ENCODE measurements at regions not wholly inside any gene's neighbourhood (a gene's known extent, or its start where the extent isn't known, plus 50 kb on each side); places are given as distances from the start of the nearest gene placed in this dataset.

- Histone ChIP-seq H3K36me3 (no peaks in the 10 kb centered on the region), H3K4me1 (no peaks in the 10 kb centered on the region), H3K9me3 (no peaks in the 10 kb centered on the region), H3K27me3 (peaks cover 0 to 12% of the 10 kb centered on the region in 2 donors), H3K27ac (no peak overlapping the region), H3K4me3 (no peak overlapping the region)
- no peak for TF ChIP-seq POLR2AphosphoS5 (IDR thresholded peaks at IDR 0.05)
- TF ChIP-seq POLR2A (IDR thresholded peaks at IDR 0.05): no peak
- no peak for TF ChIP-seq CTCF (IDR thresholded peaks at IDR 0.05)
- intact Hi-C loops (cut with DNase I; ENCODE audit: low total_unique reads): no loop called here
- DNase-seq (ENCODE audit: low spot score in 2 of 2): no peak
These were observed 83.7 kb upstream of the FAM9C start for GRCh38 chrX:13128104-13128503.

- Histone ChIP-seq H3K36me3 (no peaks in the 10 kb centered on the region), H3K4me1 (no peaks in the 10 kb centered on the region), H3K27me3 (peaks cover 0 to 12% of the 10 kb centered on the region in 2 donors), H3K9me3 (no peaks in the 10 kb centered on the region), H3K4me3 (no peak overlapping the region), H3K27ac (no peak overlapping the region)
- intact Hi-C loops (cut with DNase I; ENCODE audit: low total_unique reads): no loop called here
- no peak for TF ChIP-seq POLR2A (IDR thresholded peaks at IDR 0.05)
- no peak for TF ChIP-seq CTCF (IDR thresholded peaks at IDR 0.05)
- TF ChIP-seq POLR2AphosphoS5 (IDR thresholded peaks at IDR 0.05): no peak
- no peak for DNase-seq (ENCODE audit: low spot score in 2 of 2)
These were observed 82.4 kb upstream of the FAM9C start for GRCh38 chrX:13126775-13127174.

GRCh38 chrX:13125188-13125587 lies 80.8 kb upstream of the FAM9C start:
- H3K27ac ChIP-seq: peak overlapping the region in 1 of 2 donors; percentile 30
- intact Hi-C loops (cut with DNase I; ENCODE audit: low total_unique reads): no loop called here
- no peaks in the 10 kb centered on the region for H3K9me3 ChIP-seq
- no peak overlapping the region for H3K4me3 ChIP-seq
- no peak for DNase-seq (ENCODE audit: low spot score in 2 of 2)
- no peak for TF ChIP-seq CTCF (IDR thresholded peaks at IDR 0.05)
- H3K36me3 ChIP-seq: no peaks in the 10 kb centered on the region
- peaks cover 0 to 12% of the 10 kb centered on the region in 2 donors for H3K27me3 ChIP-seq
- no peaks in the 10 kb centered on the region for H3K4me1 ChIP-seq

GRCh38 chrX:13123857-13124345 lies 79.5 kb upstream of the FAM9C start:
- peaks cover 0 to 12% of the 10 kb centered on the region in 2 donors for H3K27me3 ChIP-seq
- no peak overlapping the region for H3K27ac ChIP-seq
- H3K9me3 ChIP-seq: no peaks in the 10 kb centered on the region
- intact Hi-C loops (cut with DNase I; ENCODE audit: low total_unique reads): no loop called here
- no peak overlapping the region for H3K4me3 ChIP-seq
- H3K36me3 ChIP-seq: no peaks in the 10 kb centered on the region
- TF ChIP-seq POLR2AphosphoS5 (IDR thresholded peaks at IDR 0.05) (no peak), CTCF (IDR thresholded peaks at IDR 0.05) (no peak), POLR2A (IDR thresholded peaks at IDR 0.05) (no peak)
- H3K4me1 ChIP-seq: no peaks in the 10 kb centered on the region
- DNase-seq (ENCODE audit: low spot score in 2 of 2): no peak

GRCh38 chrX:13123247-13123856 lies 78.9 kb upstream of the FAM9C start:
- no peak for DNase-seq (ENCODE audit: low spot score in 2 of 2)
- intact Hi-C loops (cut with DNase I; ENCODE audit: low total_unique reads): no loop called here
- TF ChIP-seq CTCF (IDR thresholded peaks at IDR 0.05) (no peak), POLR2AphosphoS5 (IDR thresholded peaks at IDR 0.05) (no peak), POLR2A (IDR thresholded peaks at IDR 0.05) (no peak)

More at GRCh38 chrX:13123247-13123856, 78.9 kb upstream of the FAM9C start:
- Histone ChIP-seq H3K9me3 (peaks cover 0 to under 1% of the 10 kb centered on the region in 2 donors), H3K4me1 (no peaks in the 10 kb centered on the region), H3K4me3 (no peak overlapping the region), H3K36me3 (no peaks in the 10 kb centered on the region), H3K27ac (peak overlapping the region in 1 of 2 donors; percentile 9), H3K27me3 (peaks cover 0 to 13% of the 10 kb centered on the region in 2 donors)
